CD14-positive monocyte (primary cell): ENCODE measurements at regions not wholly inside any gene's neighbourhood (a gene's known extent, or its start where the extent isn't known, plus 50 kb on each side); places are given as distances from the start of the nearest gene placed in this dataset.

Experiments
- DNase-seq, 3 donors: peaks; one replicate each; pipeline ENCODE4 v3.0.0-alpha.2; 2011 to 2022
- H2AFZ ChIP-seq: 2 replicates; pipeline ENCODE4 v1.6.0; 2012; ENCODE audit warnings: mild to moderate bottlenecking, low read depth, low read length, inconsistent platforms; ENCODE audit not compliant: insufficient read depth, poor library complexity, severe bottlenecking
- H3K27ac ChIP-seq, 2 donors: 1 replicate in 1 of 2; 2 replicates in 1 of 2; pipeline ENCODE4 v1.5.1; 2012 to 2013; ENCODE audit warnings: low read length in 2 of 2, control low read depth in 1 of 2, inconsistent platforms in 1 of 2, low read depth in 1 of 2, mild to moderate bottlenecking in 1 of 2
- H3K27me3 ChIP-seq, 2 donors: one replicate each; pipeline versions ENCODE4 v1.6.0 to v1.6.1; 2011 to 2013; ENCODE audit warnings: low read length in 2 of 2; ENCODE audit not compliant: control insufficient read depth in 2 of 2, insufficient read depth in 2 of 2
- H3K36me3 ChIP-seq, 2 donors: replicated peaks in 1 of 2; 1 replicate in 1 of 2; 2 replicates in 1 of 2; pipeline versions ENCODE4 v1.5.1 to v1.6.1; 2012 to 2013; ENCODE audit warnings: low read length in 2 of 2, control low read depth in 1 of 2, inconsistent platforms in 1 of 2, mild to moderate bottlenecking in 1 of 2; ENCODE audit not compliant: insufficient read depth in 2 of 2, control insufficient read depth in 1 of 2
- H3K4me1 ChIP-seq, 2 donors: 1 replicate in 1 of 2; 2 replicates in 1 of 2; pipeline versions ENCODE4 v1.5.1 to v1.6.1; 2012 to 2013; ENCODE audit warnings: low read length in 2 of 2, control low read depth in 1 of 2, inconsistent platforms in 1 of 2, mild to moderate bottlenecking in 1 of 2, moderate library complexity in 1 of 2; ENCODE audit not compliant: insufficient read depth in 2 of 2, control insufficient read depth in 1 of 2
- H3K4me2 ChIP-seq: replicated peaks from 2 replicates; pipeline ENCODE3; 2012; ENCODE audit warnings: low read length, moderate library complexity, mild to moderate bottlenecking; ENCODE audit not compliant: poor library complexity, severe bottlenecking; ENCODE audit errors: extremely low read depth
- H3K4me3 ChIP-seq, 3 experiments: fragments of 200-600 bp in 1 of 3; sonication (generic) in 1 of 3; replicated peaks in 1 of 3; 1 replicate in 2 of 3; 2 replicates in 1 of 3; pipeline ENCODE4 v1.5.1; 2011 to 2013; ENCODE audit warnings: low read length in 3 of 3, mild to moderate bottlenecking in 3 of 3, control low read depth in 2 of 3, low read depth in 2 of 3, inconsistent platforms in 1 of 3, moderate library complexity in 1 of 3
- H3K79me2 ChIP-seq: 2 replicates; pipeline ENCODE4 v1.6.0; 2012; ENCODE audit warnings: mild to moderate bottlenecking, control low read depth, inconsistent platforms, low read length, moderate library complexity; ENCODE audit not compliant: insufficient read depth
- H3K9ac ChIP-seq: 2 replicates; pipeline ENCODE4 v1.6.0; 2017; ENCODE audit warnings: low read length, mild to moderate bottlenecking; ENCODE audit not compliant: insufficient read depth, poor library complexity, severe bottlenecking
- H3K9me3 ChIP-seq, 2 donors: replicated peaks in 1 of 2; 1 replicate in 1 of 2; 2 replicates in 1 of 2; pipeline versions ENCODE4 v1.5.1 to v1.6.1; 2012 to 2013; ENCODE audit warnings: low read length in 2 of 2, control low read depth in 1 of 2; ENCODE audit not compliant: control insufficient read depth in 1 of 2, insufficient read depth in 1 of 2
- H4K20me1 ChIP-seq: 2 replicates; pipeline ENCODE4 v1.6.0; 2012; ENCODE audit warnings: mild to moderate bottlenecking, low read length, control low read depth, moderate library complexity; ENCODE audit not compliant: insufficient read depth
- H3K27ac Mint-ChIP-seq, 7 donors: one replicate each; pipeline ENCODE4 v1.8.0; 2020; ENCODE audit warnings: mild to moderate bottlenecking in 7 of 7, mixed read lengths in 7 of 7, moderate library complexity in 6 of 7, inconsistent platforms in 2 of 7
- H3K27me3 Mint-ChIP-seq, 3 donors: one replicate each; pipeline ENCODE4 v1.8.0; 2021 to 2022; ENCODE audit warnings: low read depth in 3 of 3, mild to moderate bottlenecking in 3 of 3, mixed read lengths in 3 of 3, moderate library complexity in 3 of 3, inconsistent platforms in 1 of 3
- H3K36me3 Mint-ChIP-seq, 2 donors: one replicate each; pipeline ENCODE4 v1.8.0; 2020; ENCODE audit warnings: mixed read lengths in 2 of 2, inconsistent platforms in 1 of 2, mild to moderate bottlenecking in 1 of 2
- H3K4me1 Mint-ChIP-seq: one replicate; pipeline ENCODE4 v1.8.0; 2020; ENCODE audit warnings: mild to moderate bottlenecking, mixed read lengths
- H3K4me3 Mint-ChIP-seq, 2 donors: one replicate each; pipeline ENCODE4 v1.8.0; 2020; ENCODE audit warnings: mild to moderate bottlenecking in 2 of 2, mixed read lengths in 2 of 2, moderate library complexity in 1 of 2
- H3K9me3 Mint-ChIP-seq, 7 donors: one replicate each; pipeline ENCODE4 v1.8.0; 2020 to 2022; ENCODE audit warnings: mixed read lengths in 7 of 7, mild to moderate bottlenecking in 6 of 7, moderate library complexity in 6 of 7, inconsistent platforms in 2 of 7
- CTCF ChIP-seq: fragments of 200-600 bp; IDR thresholded peaks from one replicate; pipeline ENCODE4 v1.8.0; 2022; ENCODE audit warnings: antibody characterized with exemption, mild to moderate bottlenecking
- WGBS: methylation state at CpG from one replicate; pipeline ENCODE4 v1.1.5; 2013; ENCODE audit warnings: missing lambda C conversion rate; ENCODE audit not compliant: insufficient coverage; 5-methylcytosine and 5-hydroxymethylcytosine counted together
- intact Hi-C, 2 donors: fragments of 100-400 bp; cut with micrococcal nuclease; formaldehyde crosslinking; loops; one replicate each; pipeline versions ENCODE4 v1.15.0 to v1.15.1; 2023

DNA sequence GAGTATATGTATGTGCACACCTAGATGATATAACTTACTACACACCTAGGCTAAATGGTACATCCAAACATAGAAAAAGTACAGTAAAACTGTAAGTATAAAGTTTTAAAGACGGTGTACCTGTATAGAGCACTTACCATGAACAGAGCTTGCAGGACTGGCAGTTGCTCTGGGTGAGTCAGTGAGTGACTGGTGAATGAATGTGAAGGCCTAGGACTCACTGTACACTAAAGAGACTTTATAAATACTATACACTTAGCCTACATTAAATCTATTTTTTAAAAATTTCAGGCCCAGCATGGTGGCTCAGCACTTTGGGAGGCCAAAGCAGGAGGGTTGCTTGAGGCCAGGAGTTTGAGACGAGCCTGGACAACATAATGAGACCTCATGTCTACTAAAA, 195.3 kb downstream of the FZD1 start:
- peaks cover 5 to 27% of the 10 kb centered on the region in 2 donors for H3K9me3 ChIP-seq
- Mint-ChIP-seq H3K27me3 (peaks cover 0 to 2% (median 2%) of the 10 kb centered on the region in 3 donors), H3K4me1 (no peaks in the 10 kb centered on the region), H3K4me3 (no peak overlapping the region), H3K27ac (no peak overlapping the region), H3K9me3 (peaks cover 15 to 40% (median 19%) of the 10 kb centered on the region in 7 donors), H3K36me3 (no peaks in the 10 kb centered on the region)
- no peaks in the 10 kb centered on the region for H3K4me1 ChIP-seq
- H3K9ac ChIP-seq: no peak overlapping the region
- no peak overlapping the region for H3K4me2 ChIP-seq
- H3K27me3 ChIP-seq: no peaks in the 10 kb centered on the region
- intact Hi-C loops: no loop called here
- no peak overlapping the region for H3K4me3 ChIP-seq
- no peak for TF ChIP-seq CTCF
- no peak overlapping the region for H2AFZ ChIP-seq
- H3K27ac ChIP-seq: no peak overlapping the region
- no CpG with 5 or more reads among the region's 2 CpGs for WGBS
- H4K20me1 ChIP-seq: no peaks in the 10 kb centered on the region
- no peaks in the 10 kb centered on the region for H3K79me2 ChIP-seq
- H3K36me3 ChIP-seq: no peaks in the 10 kb centered on the region
- DNase-seq: no peak

DNA sequence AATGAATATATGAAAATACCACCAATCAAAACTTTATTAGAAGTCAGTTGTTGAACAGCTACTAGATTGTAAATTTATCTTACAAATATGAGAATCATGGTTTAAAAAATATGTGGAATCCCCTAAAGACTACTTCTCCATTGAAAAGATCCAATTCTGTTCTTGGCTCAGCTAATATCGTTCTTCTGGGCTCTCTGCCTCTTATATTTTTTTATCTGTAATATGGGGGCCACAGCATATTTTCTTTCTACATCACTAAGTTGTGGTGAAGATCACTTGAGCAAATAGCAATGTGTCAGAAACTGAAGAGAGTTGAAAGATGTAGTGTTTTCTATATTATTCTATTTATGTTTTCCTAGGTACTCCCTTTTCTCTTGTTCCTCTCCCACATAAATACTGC, 198.1 kb downstream of the FZD1 start:
- Histone ChIP-seq H3K27ac (no peak overlapping the region), H3K27me3 (no peaks in the 10 kb centered on the region), H3K9ac (no peak overlapping the region), H3K79me2 (no peaks in the 10 kb centered on the region), H3K36me3 (no peaks in the 10 kb centered on the region), H3K4me2 (no peak overlapping the region), H3K4me3 (no peak overlapping the region), H3K9me3 (peaks cover 5 to 9% of the 10 kb centered on the region in 2 donors), H4K20me1 (no peaks in the 10 kb centered on the region), H2AFZ (no peak overlapping the region), H3K4me1 (no peaks in the 10 kb centered on the region)
- no peak for DNase-seq
- Mint-ChIP-seq H3K9me3 (peaks cover 2 to 16% (median 11%) of the 10 kb centered on the region in 7 donors), H3K27me3 (peaks cover 0 to 3% (median 0%) of the 10 kb centered on the region in 3 donors), H3K36me3 (no peaks in the 10 kb centered on the region), H3K4me3 (no peak overlapping the region), H3K27ac (no peak overlapping the region), H3K4me1 (no peaks in the 10 kb centered on the region)
- intact Hi-C loops: no loop called here
- TF ChIP-seq CTCF: no peak
- WGBS: no CpG with 5 or more reads among the region's 1 CpG
